Suprapubic skin (tissue), 3 donors: ENCODE measurements at regions not wholly inside any gene's neighbourhood (a gene's known extent, or its start where the extent isn't known, plus 50 kb on each side); places are given as distances from the start of the nearest gene placed in this dataset.

Experiments
- EP300 ChIP-seq: sonication (generic); formaldehyde crosslinking; IDR thresholded peaks from one replicate; pipeline ENCODE4 v1.6.1; 2017; ENCODE audit warnings: antibody characterized with exemption
- POLR2A ChIP-seq, 2 donors: fragments of 450-650 bp; IDR thresholded peaks; one replicate each; pipeline ENCODE4 v1.6.1; 2017; ENCODE audit warnings: antibody characterized with exemption in 2 of 2, mild to moderate bottlenecking in 2 of 2, moderate library complexity in 2 of 2
- TF ChIP-seq, protein P1 (sequence below), 2 donors: fragments of 200-600 bp in 1 of 2; fragments of 450-650 bp in 1 of 2; sonication (generic) in 1 of 2; IDR thresholded peaks; one replicate each; pipeline ENCODE4 v1.5.1; 2016 to 2019; ENCODE audit warnings: antibody characterized with exemption in 2 of 2, mild to moderate bottlenecking in 1 of 2, moderate library complexity in 1 of 2

DNA sequence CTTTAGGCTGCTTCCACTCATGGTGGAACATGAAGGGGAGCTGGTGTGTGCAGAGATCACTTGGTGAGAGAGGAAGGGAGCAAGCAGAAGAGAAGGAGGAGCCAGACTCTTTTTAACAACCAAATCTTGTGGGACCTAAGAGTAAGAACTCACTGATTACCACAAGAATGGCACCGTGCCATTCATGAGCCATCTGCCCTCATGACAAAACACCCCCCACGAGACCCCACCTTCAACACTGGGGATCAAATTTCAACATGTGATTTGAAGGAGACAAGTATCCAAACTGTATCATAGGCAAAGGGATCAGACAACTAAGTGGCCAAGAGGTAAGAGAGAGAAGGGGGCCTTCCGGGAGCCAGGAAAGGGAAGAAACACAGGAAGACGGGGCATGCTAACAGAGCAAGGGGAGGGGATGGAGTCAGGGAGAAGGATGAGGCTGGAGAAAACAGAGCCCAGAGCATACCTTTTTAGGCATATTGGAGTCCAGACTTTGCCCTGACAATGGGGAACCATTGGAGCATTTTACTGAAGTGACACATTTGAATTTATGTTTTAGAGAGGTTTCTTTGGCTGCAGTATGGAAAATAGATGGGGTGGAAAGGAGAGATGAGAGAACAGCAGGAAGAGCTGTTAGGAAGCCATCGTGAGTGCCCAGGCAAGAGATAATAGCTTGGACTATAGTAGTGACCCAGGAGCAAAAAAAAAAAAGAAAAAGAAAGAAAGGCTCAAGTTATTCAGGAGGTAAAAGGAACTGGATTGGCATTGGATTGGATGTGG, 204.4 kb upstream of the NUDT4 start:
- TF ChIP-seq, protein P1, sequence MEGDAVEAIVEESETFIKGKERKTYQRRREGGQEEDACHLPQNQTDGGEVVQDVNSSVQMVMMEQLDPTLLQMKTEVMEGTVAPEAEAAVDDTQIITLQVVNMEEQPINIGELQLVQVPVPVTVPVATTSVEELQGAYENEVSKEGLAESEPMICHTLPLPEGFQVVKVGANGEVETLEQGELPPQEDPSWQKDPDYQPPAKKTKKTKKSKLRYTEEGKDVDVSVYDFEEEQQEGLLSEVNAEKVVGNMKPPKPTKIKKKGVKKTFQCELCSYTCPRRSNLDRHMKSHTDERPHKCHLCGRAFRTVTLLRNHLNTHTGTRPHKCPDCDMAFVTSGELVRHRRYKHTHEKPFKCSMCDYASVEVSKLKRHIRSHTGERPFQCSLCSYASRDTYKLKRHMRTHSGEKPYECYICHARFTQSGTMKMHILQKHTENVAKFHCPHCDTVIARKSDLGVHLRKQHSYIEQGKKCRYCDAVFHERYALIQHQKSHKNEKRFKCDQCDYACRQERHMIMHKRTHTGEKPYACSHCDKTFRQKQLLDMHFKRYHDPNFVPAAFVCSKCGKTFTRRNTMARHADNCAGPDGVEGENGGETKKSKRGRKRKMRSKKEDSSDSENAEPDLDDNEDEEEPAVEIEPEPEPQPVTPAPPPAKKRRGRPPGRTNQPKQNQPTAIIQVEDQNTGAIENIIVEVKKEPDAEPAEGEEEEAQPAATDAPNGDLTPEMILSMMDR (IDR thresholded peaks at IDR 0.05), result no peak
- no peak for TF ChIP-seq POLR2A (IDR thresholded peaks at IDR 0.05)
- TF ChIP-seq EP300, result no peak
